GM23338 (cell line): ENCODE measurements at regions not wholly inside any gene's neighbourhood (a gene's known extent, or its start where the extent isn't known, plus 50 kb on each side); places are given as distances from the start of the nearest gene placed in this dataset.

Source experiments
- ATAC-seq: fragments of 200-7000 bp; cut with Tn5 transposase; 3 replicates; pipeline ENCODE4 v1.9.1; 2020
- DNase-seq: peaks from one replicate; pipeline ENCODE4 v3.0.0-alpha.2; 2015; ENCODE audit warnings: low spot score
- H2AFZ ChIP-seq: fragments of 200-600 bp; sonication (generic); 2 replicates; pipeline ENCODE4 v1.8.0; 2016; ENCODE audit warnings: antibody characterized with exemption, mild to moderate bottlenecking, moderate library complexity
- H3F3A ChIP-seq: fragments of 200-600 bp; sonication (generic); replicated peaks from 2 replicates; pipeline ENCODE4 v1.8.0; 2017; ENCODE audit warnings: antibody characterized with exemption, mixed run types, low read depth
- H3K27ac ChIP-seq: fragments of 200-600 bp; sonication (generic); 2 replicates; pipeline ENCODE4 v1.6.1; 2016; ENCODE audit warnings: low read depth
- H3K27me3 ChIP-seq: fragments of 200-600 bp; sonication (generic); 2 replicates; pipeline ENCODE4 v1.8.0; 2016; ENCODE audit warnings: mild to moderate bottlenecking, mixed run types, moderate library complexity; ENCODE audit not compliant: insufficient read depth
- H3K36me3 ChIP-seq: fragments of 200-600 bp; sonication (generic); 2 replicates; pipeline ENCODE4 v1.8.0; 2016; ENCODE audit warnings: mild to moderate bottlenecking; ENCODE audit not compliant: insufficient read depth
- H3K4me1 ChIP-seq: fragments of 200-600 bp; sonication (generic); 2 replicates; pipeline ENCODE4 v1.8.0; 2016; ENCODE audit warnings: mild to moderate bottlenecking, moderate library complexity; ENCODE audit not compliant: insufficient read depth
- H3K4me2 ChIP-seq: fragments of 200-600 bp; sonication (generic); 2 replicates; pipeline ENCODE4 v1.7.1; 2017; ENCODE audit warnings: mixed run types
- H3K4me3 ChIP-seq: fragments of 200-600 bp; sonication (generic); 2 replicates; pipeline ENCODE4 v1.6.1; 2016; ENCODE audit warnings: mixed run types
- H3K79me2 ChIP-seq: fragments of 200-600 bp; sonication (generic); replicated peaks from 2 replicates; pipeline ENCODE4 v1.8.0; 2017; ENCODE audit warnings: mild to moderate bottlenecking; ENCODE audit not compliant: insufficient read depth
- H3K9me2 ChIP-seq: fragments of 200-600 bp; sonication (generic); 2 replicates; pipeline ENCODE4 v1.8.0; 2017; ENCODE audit not compliant: insufficient read depth
- H4K20me1 ChIP-seq: fragments of 200-600 bp; sonication (generic); replicated peaks from 2 replicates; pipeline ENCODE4 v1.8.0; 2017; ENCODE audit warnings: mild to moderate bottlenecking; ENCODE audit not compliant: insufficient read depth
- H3K27ac Mint-ChIP-seq: 2 replicates; pipeline ENCODE4 v1.8.0; 2020; ENCODE audit warnings: inconsistent platforms, mild to moderate bottlenecking, moderate library complexity, mixed read lengths
- H3K27me3 Mint-ChIP-seq: 3 replicates; pipeline ENCODE4 v1.8.0; 2022; ENCODE audit warnings: low read depth, mild to moderate bottlenecking, moderate library complexity, mixed read lengths, inconsistent platforms; ENCODE audit not compliant: insufficient read depth, poor library complexity
- H3K36me3 Mint-ChIP-seq: 3 replicates; pipeline ENCODE4 v1.8.0; 2021; ENCODE audit warnings: low read depth, mild to moderate bottlenecking, inconsistent platforms, moderate library complexity, mixed read lengths
- H3K4me1 Mint-ChIP-seq: 3 replicates; pipeline ENCODE4 v1.8.0; 2020; ENCODE audit warnings: mild to moderate bottlenecking, inconsistent platforms, mixed read lengths
- H3K4me3 Mint-ChIP-seq: 3 replicates; pipeline ENCODE4 v1.8.0; 2021; ENCODE audit warnings: moderate library complexity, mild to moderate bottlenecking, inconsistent platforms, mixed read lengths
- H3K9me3 Mint-ChIP-seq: 3 replicates; pipeline ENCODE4 v1.8.0; 2020; ENCODE audit warnings: moderate library complexity, mild to moderate bottlenecking, inconsistent platforms, mixed read lengths
- CREB1 ChIP-seq: fragments of 250-450 bp; sonication (Bioruptor Pico); IDR thresholded peaks from 2 replicates; pipeline ENCODE4 v1.5.0; 2020; ENCODE audit warnings: low read depth, mild to moderate bottlenecking, moderate library complexity
- CTCF ChIP-seq, 2 experiments: fragments of 200-600 bp in 1 of 2; sonication (generic) in 1 of 2; conservative IDR thresholded peaks; 2 replicates each; pipeline versions ENCODE4 v1.5.1 to v1.6.1; 2016 to 2017; ENCODE audit warnings: antibody characterized with exemption in 2 of 2, low read depth in 2 of 2, mild to moderate bottlenecking in 2 of 2, moderate library complexity in 1 of 2
- EZH2 ChIP-seq: fragments of 200-600 bp; sonication (generic); IDR thresholded peaks from one replicate; pipeline ENCODE4 v1.8.0; 2017; ENCODE audit warnings: antibody characterized with exemption, mild to moderate bottlenecking, low read depth; ENCODE audit not compliant: unreplicated experiment
- EZH2phosphoT487 ChIP-seq: fragments of 200-600 bp; sonication (generic); IDR thresholded peaks from one replicate; pipeline ENCODE4 v1.8.1; 2018; ENCODE audit warnings: antibody characterized with exemption; ENCODE audit not compliant: unreplicated experiment
- JUNB ChIP-seq: IDR thresholded peaks from one replicate; pipeline ENCODE4 v1.6.1; 2016; ENCODE audit warnings: antibody characterized with exemption; ENCODE audit not compliant: unreplicated experiment
- NANOG ChIP-seq: IDR thresholded peaks from 2 replicates; pipeline ENCODE4 v1.6.1; 2016; ENCODE audit warnings: antibody characterized with exemption, borderline replicate concordance
- POLR2AphosphoS5 ChIP-seq: IDR thresholded peaks from 2 replicates; pipeline ENCODE4 v1.6.1; 2016; ENCODE audit warnings: antibody characterized with exemption, low read depth
- REST ChIP-seq: IDR thresholded peaks from one replicate; pipeline ENCODE4 v1.6.1; 2018; ENCODE audit warnings: antibody characterized with exemption; ENCODE audit not compliant: unreplicated experiment
- STAT1 ChIP-seq: IDR thresholded peaks from one replicate; pipeline ENCODE4 v1.6.1; 2016; ENCODE audit warnings: antibody characterized with exemption; ENCODE audit not compliant: unreplicated experiment
- ZNF114 ChIP-seq: fragments of 250-450 bp; sonication (Bioruptor Pico); IDR thresholded peaks from 2 replicates; pipeline ENCODE4 v1.5.0; 2020; ENCODE audit warnings: mild to moderate bottlenecking, moderate library complexity
- ZNF462 ChIP-seq: fragments of 250-450 bp; sonication (Bioruptor Pico); IDR thresholded peaks from 2 replicates; pipeline ENCODE4 v1.5.0; 2020; ENCODE audit warnings: mild to moderate bottlenecking, moderate library complexity

GRCh38 chr13:76692346-76692745 is 193.9 kb downstream of the KCTD12 start (continued):
- TF ChIP-seq CTCF (conservative IDR thresholded peaks at IDR 0.05; ENCODE audit: low read depth in 2 of 2) (no peak), EZH2 (no peak), REST (no peak), ZNF114 (CRISPR knock-in tag) (no peak), EZH2phosphoT487 (no peak)

GRCh38 chr13:76690611-76691010 is 195.6 kb downstream of the KCTD12 start:
- Histone ChIP-seq H2AFZ (no peak overlapping the region), H4K20me1 (no peaks in the 10 kb centered on the region), H3F3A (no peaks in the 10 kb centered on the region), H3K9me2 (no peaks in the 10 kb centered on the region), H3K4me2 (no peak overlapping the region), H3K27ac (no peak overlapping the region), H3K36me3 (no peaks in the 10 kb centered on the region), H3K79me2 (no peaks in the 10 kb centered on the region), H3K4me3 (no peak overlapping the region), H3K4me1 (no peaks in the 10 kb centered on the region), H3K27me3 (no peaks in the 10 kb centered on the region)
- H3K36me3 Mint-ChIP-seq = no peaks in the 10 kb centered on the region
- H3K4me1 Mint-ChIP-seq = peaks cover 6% of the 10 kb centered on the region; the same call in 2 of the 3 replicates
- no peaks in the 10 kb centered on the region for H3K9me3 Mint-ChIP-seq
- H3K27me3 Mint-ChIP-seq = no peaks in the 10 kb centered on the region
- DNase-seq = no peak
- no peak overlapping the region for H3K27ac Mint-ChIP-seq
- ATAC-seq = no peak
- no peak overlapping the region for H3K4me3 Mint-ChIP-seq
- TF ChIP-seq STAT1 (no peak), JUNB (no peak), CREB1 (CRISPR knock-in tag) (no peak), EZH2 (no peak), NANOG (no peak), EZH2phosphoT487 (no peak), ZNF462 (CRISPR knock-in tag) (no peak), POLR2AphosphoS5 (no peak), ZNF114 (CRISPR knock-in tag) (no peak)
